Transverse colon (tissue), 4 donors: ENCODE measurements at regions not wholly inside any gene's neighbourhood (a gene's known extent, or its start where the extent isn't known, plus 50 kb on each side); places are given as distances from the start of the nearest gene placed in this dataset.

Source experiments
- EP300 ChIP-seq: sonication (generic); formaldehyde crosslinking; IDR thresholded peaks from one replicate; pipeline ENCODE4 v1.6.1; 2017; ENCODE audit warnings: antibody characterized with exemption, low read depth
- POLR2A ChIP-seq: fragments of 450-650 bp; IDR thresholded peaks from one replicate; pipeline ENCODE4 v1.6.1; 2016; ENCODE audit warnings: antibody characterized with exemption, mild to moderate bottlenecking, moderate library complexity
- POLR2AphosphoS5 ChIP-seq, 3 donors: sonication (generic); formaldehyde crosslinking; IDR thresholded peaks; one replicate each; pipeline ENCODE4 v1.6.1; 2016; ENCODE audit warnings: antibody characterized with exemption in 3 of 3
- TF ChIP-seq, protein P1 (sequence below), 5 experiments: fragments of 200-600 bp in 3 of 5; fragments of 450-650 bp in 2 of 5; sonication (generic) in 3 of 5; IDR thresholded peaks; 1 replicate in 2 of 5; 2 replicates in 3 of 5; pipeline ENCODE4 v1.5.1; 2016 to 2017; ENCODE audit warnings: antibody characterized with exemption in 5 of 5, inconsistent platforms in 3 of 5, mild to moderate bottlenecking in 2 of 5, moderate library complexity in 1 of 5

- TF ChIP-seq, protein P1, sequence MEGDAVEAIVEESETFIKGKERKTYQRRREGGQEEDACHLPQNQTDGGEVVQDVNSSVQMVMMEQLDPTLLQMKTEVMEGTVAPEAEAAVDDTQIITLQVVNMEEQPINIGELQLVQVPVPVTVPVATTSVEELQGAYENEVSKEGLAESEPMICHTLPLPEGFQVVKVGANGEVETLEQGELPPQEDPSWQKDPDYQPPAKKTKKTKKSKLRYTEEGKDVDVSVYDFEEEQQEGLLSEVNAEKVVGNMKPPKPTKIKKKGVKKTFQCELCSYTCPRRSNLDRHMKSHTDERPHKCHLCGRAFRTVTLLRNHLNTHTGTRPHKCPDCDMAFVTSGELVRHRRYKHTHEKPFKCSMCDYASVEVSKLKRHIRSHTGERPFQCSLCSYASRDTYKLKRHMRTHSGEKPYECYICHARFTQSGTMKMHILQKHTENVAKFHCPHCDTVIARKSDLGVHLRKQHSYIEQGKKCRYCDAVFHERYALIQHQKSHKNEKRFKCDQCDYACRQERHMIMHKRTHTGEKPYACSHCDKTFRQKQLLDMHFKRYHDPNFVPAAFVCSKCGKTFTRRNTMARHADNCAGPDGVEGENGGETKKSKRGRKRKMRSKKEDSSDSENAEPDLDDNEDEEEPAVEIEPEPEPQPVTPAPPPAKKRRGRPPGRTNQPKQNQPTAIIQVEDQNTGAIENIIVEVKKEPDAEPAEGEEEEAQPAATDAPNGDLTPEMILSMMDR (IDR thresholded peaks at IDR 0.05) = no peak
- TF ChIP-seq POLR2AphosphoS5 (IDR thresholded peaks at IDR 0.05) (no peak), POLR2A (no peak), EP300 (no peak)
Measured at GRCh38 chr6:91453224-91453878, 866.5 kb upstream of the MAP3K7 start.
